Right cardiac atrium (tissue), 5 donors: ENCODE measurements at regions not wholly inside any gene's neighbourhood (a gene's known extent, or its start where the extent isn't known, plus 50 kb on each side); places are given as distances from the start of the nearest gene placed in this dataset.
"Not testable (repeated sequence)": the region's sequence is repeated elsewhere in the genome, so short reads cannot be mapped to it uniquely, and the experiment has no call there.

Source experiments
- ATAC-seq, 2 donors: fragments of 200-7000 bp; cut with Tn5 transposase; one replicate each; pipeline versions ENCODE4 v1.8.0 to v1.9.1; 2020; ENCODE audit warnings: moderate library complexity in 2 of 2, mild to moderate bottlenecking in 1 of 2
- DNase-seq, 3 donors: peaks; one replicate each; pipeline ENCODE4 v3.0.0-alpha.2; 2020
- H3K27ac ChIP-seq: one replicate; pipeline ENCODE4 v1.5.1; 2013; ENCODE audit warnings: mild to moderate bottlenecking, low read length, control low read depth, moderate library complexity
- H3K27me3 ChIP-seq: one replicate; pipeline ENCODE4 v1.6.1; 2013; ENCODE audit not compliant: control insufficient read depth, insufficient read depth
- H3K4me1 ChIP-seq: one replicate; pipeline ENCODE4 v1.6.1; 2013; ENCODE audit warnings: low read length; ENCODE audit not compliant: control insufficient read depth, insufficient read depth
- H3K4me3 ChIP-seq: one replicate; pipeline ENCODE4 v1.5.1; 2013; ENCODE audit warnings: low read length, control low read depth
- H3K9me3 ChIP-seq: one replicate; pipeline ENCODE4 v1.6.1; 2013; ENCODE audit warnings: low read length; ENCODE audit not compliant: control insufficient read depth
- WGBS: extraction: QIAGEN DNeasy Blood & Tissue Kit; methylation state at CpG from one replicate; pipeline ENCODE4 v1.1.7; 2013; 5-methylcytosine and 5-hydroxymethylcytosine counted together
- intact Hi-C, 4 donors: fragments of 100-400 bp; cut with DNase I; formaldehyde crosslinking; loops; one replicate each; pipeline versions ENCODE4 v1.11.0 to v1.14.0; 2022 to 2023
- donor health status: healthy with polysubstance abuse.
- donor health status: DM: no; HTN: yes; CAD: no.
- donor health status: DM: no; HTN: no; CAD: no.
- donor health status: DM: no; HTN: yes; CAD: no; lungs with severe emphysema.
- donor health status: DM: yes; HTN: yes; CAD: no.

DNA sequence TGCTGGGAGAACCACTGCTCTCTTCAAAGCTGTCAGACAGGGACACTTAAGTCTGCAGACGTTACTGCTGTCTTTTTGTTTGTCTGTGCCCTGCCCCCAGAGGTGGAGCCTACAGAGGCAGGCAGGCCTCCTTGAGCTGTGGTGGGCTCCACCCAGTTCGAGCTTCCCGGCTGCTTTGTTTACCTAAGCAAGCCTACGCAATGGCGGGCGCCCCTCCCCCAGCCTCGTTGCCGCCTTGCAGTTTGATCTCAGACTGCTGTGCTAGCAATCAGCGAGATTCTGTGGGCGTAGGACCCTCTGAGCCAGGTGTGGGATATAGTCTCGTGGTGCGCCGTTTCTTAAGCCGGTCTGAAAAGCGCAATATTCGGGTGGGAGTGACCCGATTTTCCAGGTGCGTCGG is 242.6 kb upstream of the DEPDC1 start:
- 64% methylated on average over 9 of the region's 19 CpGs for WGBS
- H3K27me3 ChIP-seq, H3K4me1 ChIP-seq, H3K27ac ChIP-seq, H3K4me3 ChIP-seq, DNase-seq, intact Hi-C loops, H3K9me3 ChIP-seq, ATAC-seq: not testable (repeated sequence)

GRCh38 chr1:68745011-68745410 is 248.1 kb upstream of the DEPDC1 start:
- Histone ChIP-seq H3K27ac (no peak overlapping the region), H3K9me3 (no peaks in the 10 kb centered on the region), H3K4me1 (no peaks in the 10 kb centered on the region), H3K4me3 (no peak overlapping the region), H3K27me3 (no peaks in the 10 kb centered on the region)
- DNase-seq: no peak
- no peak for ATAC-seq
- 39% methylated on average over 2 of the region's 2 CpGs for WGBS
- intact Hi-C loops: no loop called here

DNA sequence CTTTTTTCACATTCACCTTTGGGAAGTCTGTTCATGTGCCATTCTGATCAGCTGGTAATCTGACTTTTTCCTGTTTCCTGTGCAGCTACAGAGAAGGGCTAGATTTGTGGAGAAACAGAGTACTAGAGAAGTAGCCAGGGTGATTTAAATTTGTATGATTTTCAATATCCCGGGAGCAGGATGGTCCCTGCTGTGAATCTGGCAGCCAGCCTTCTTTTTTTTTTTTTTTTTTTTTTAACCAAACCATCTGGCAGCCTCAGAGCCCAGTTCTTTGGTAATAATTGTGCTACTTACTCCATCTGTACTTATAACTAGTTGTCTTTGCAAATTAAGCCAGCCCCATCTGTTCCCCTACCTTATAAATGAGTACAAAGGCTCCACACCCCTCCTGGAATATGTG is 248.6 kb upstream of the DEPDC1 start:
- no peak overlapping the region for H3K27ac ChIP-seq
- H3K4me1 ChIP-seq: no peaks in the 10 kb centered on the region
- H3K27me3 ChIP-seq: no peaks in the 10 kb centered on the region
- ATAC-seq (no peak), DNase-seq (no peak)
- 21% methylated on average over 1 of the region's 1 CpG for WGBS
- H3K4me3 ChIP-seq: no peak overlapping the region
- intact Hi-C loops: no loop called here
- H3K9me3 ChIP-seq: no peaks in the 10 kb centered on the region

DNA sequence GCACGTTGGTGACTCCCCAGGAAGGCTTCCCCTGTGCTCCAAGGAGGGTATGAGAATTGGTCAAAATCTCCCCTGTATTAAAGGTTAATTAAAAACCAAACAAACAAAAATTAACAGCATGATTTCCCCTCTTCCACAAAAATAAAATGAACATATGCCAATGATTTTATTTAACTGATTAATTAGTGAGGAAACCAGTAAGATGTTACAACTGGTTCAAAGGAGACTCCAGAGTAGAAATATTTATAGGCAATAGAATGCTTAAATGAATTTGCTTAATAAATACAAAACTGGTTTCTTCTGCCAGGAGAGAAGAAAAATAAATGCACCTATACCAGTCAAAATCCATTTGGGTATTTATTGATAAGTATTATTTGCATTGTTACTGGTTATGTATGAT is 249.5 kb upstream of the DEPDC1 start:
- WGBS: 81% methylated on average over 1 of the region's 1 CpG
- H3K9me3 ChIP-seq: no peaks in the 10 kb centered on the region
- DNase-seq (no peak), ATAC-seq (no peak)
- no peak overlapping the region for H3K4me3 ChIP-seq
- H3K4me1 ChIP-seq: no peaks in the 10 kb centered on the region
- intact Hi-C loops: no loop called here
- no peak overlapping the region for H3K27ac ChIP-seq
- no peaks in the 10 kb centered on the region for H3K27me3 ChIP-seq

DNA sequence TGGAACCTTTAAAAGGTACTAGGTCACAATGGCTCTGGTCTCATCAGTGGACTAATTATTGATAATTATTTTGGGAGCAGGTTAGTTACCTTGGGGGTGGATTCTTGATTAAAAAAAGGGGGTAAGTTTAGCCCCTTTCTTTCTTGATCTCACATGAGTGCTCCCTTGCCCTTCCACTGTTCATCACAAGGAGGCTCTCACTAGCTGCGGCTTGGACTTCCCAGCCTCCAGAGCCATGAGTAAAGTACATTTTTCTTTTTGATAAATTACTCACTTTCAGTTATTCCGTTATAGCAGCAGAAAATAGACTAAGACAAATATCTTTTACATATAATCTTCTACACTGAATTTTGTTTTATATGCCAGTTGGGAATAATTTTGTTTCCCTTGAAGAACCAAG is 254.8 kb upstream of the DEPDC1 start:
- Histone ChIP-seq H3K27me3 (no peaks in the 10 kb centered on the region), H3K4me1 (no peaks in the 10 kb centered on the region), H3K4me3 (no peak overlapping the region), H3K9me3 (no peaks in the 10 kb centered on the region), H3K27ac (no peak overlapping the region)
- DNase-seq (no peak), ATAC-seq (no peak)
- 75% methylated on average over 2 of the region's 2 CpGs for WGBS
- intact Hi-C loops: no loop called here

DNA sequence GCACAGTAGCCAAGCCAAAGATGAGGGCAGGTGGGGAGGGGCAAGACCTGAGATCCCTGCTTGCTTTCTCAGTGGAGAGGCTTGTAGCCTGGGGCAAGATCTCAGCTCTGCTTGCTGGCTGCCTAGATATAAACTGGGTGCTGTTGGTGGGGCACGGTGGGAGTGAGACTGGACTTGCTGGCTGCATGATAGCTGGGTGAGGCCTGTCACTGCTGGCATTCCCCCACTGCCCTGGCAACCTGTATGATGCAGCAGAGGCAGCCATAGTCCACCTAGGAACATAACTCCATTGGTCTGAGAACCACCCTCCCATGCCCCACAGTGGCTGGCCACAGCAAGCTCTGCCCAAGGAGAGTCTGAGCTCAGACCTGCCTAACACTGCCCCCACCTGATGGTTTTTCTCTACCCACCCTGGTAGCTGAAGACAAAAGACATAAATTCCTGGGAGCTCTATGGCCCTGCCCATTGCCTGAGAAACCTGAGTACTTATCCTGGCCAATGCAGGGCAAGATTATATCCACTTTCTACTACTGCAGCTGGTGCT is 261.9 kb upstream of the DEPDC1 start:
- DNase-seq (no peak), ATAC-seq (no peak)
- no peak overlapping the region for H3K27ac ChIP-seq
- H3K9me3 ChIP-seq: no peaks in the 10 kb centered on the region
- no peaks in the 10 kb centered on the region for H3K27me3 ChIP-seq
- H3K4me1 ChIP-seq: no peaks in the 10 kb centered on the region
- H3K4me3 ChIP-seq: no peak overlapping the region
- intact Hi-C loops: no loop called here
- WGBS: 79% methylated on average over 1 of the region's 1 CpG

DNA sequence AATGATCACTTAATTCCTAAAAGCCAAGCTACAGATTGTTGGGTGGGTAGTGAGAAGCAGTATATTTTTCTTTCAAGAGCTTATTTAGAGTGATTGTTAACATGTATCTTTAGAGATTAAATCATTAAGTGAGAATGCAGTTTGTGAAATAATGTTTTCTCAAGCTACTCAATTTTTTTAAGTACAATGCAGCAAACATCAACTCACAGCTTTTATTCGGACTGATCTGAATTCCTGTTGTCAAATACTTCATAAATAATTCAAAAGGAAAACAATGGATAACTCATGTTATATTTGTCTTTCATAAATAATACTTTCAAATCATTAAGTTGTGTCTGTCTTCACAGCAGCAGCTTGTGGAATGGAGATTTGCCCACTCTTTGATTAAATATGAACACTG is 271.1 kb upstream of the DEPDC1 start:
- Histone ChIP-seq H3K27ac (no peak overlapping the region), H3K4me1 (no peaks in the 10 kb centered on the region), H3K9me3 (no peaks in the 10 kb centered on the region), H3K27me3 (no peaks in the 10 kb centered on the region), H3K4me3 (no peak overlapping the region)
- intact Hi-C loops: no loop called here
- no peak for ATAC-seq
- no peak for DNase-seq
- WGBS: 70% methylated on average over 1 of the region's 1 CpG

- Histone ChIP-seq H3K27ac (no peak overlapping the region), H3K4me3 (no peak overlapping the region), H3K27me3 (no peaks in the 10 kb centered on the region), H3K9me3 (no peaks in the 10 kb centered on the region), H3K4me1 (no peaks in the 10 kb centered on the region)
- ATAC-seq (no peak), DNase-seq (no peak)
- intact Hi-C loops: no loop called here
- 85% methylated on average over 3 of the region's 3 CpGs for WGBS
These were observed 273.9 kb upstream of the DEPDC1 start for GRCh38 chr1:68770817-68771216.

DNA sequence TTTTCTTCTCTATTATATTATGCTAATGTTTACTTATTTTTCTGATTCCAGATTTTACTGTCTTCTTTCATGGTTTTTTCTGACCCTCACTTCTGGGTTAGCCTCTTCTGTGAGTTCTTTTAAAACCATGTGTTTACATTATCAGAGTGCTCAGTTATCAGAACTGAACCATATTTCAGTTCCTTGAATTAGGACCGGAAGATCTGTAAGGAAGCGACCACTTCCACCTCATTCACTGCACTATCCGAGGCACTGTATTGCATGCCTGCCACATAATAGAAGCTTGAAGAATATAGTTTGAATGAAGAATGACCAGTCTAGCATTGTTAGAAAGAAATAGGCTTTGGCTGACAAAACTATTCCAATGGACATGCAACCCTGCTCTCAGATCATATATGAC is 281.0 kb upstream of the DEPDC1 start:
- Histone ChIP-seq H3K4me1 (no peaks in the 10 kb centered on the region), H3K27ac (no peak overlapping the region), H3K9me3 (no peaks in the 10 kb centered on the region), H3K4me3 (no peak overlapping the region), H3K27me3 (no peaks in the 10 kb centered on the region)
- DNase-seq (no peak), ATAC-seq (no peak)
- WGBS: 41% methylated on average over 3 of the region's 3 CpGs
- intact Hi-C loops: no loop called here

DNA sequence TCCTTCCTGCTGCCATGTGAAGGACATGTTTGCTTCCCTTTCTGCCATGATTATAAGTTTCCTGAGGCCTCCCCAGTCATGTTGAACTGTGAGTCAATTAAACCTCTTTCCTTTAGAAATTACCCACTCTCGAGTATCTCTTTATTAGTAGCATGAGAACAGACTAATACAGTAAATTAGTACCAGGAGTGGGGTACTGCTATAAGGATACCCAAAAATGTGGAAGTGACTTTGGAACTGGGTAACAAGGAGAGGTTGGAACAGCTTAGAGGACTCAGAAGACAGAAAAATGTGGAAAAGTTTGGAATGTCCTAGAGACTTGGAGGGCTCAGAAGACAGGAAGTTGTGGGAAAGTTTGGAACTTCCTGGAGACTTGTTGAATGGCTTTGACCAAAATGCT is 283.0 kb upstream of the DEPDC1 start:
- intact Hi-C loops, H3K27ac ChIP-seq, DNase-seq, H3K9me3 ChIP-seq, H3K27me3 ChIP-seq, H3K4me3 ChIP-seq, H3K4me1 ChIP-seq, ATAC-seq: not testable (repeated sequence)
- 84% methylated on average over 1 of the region's 1 CpG for WGBS

- Histone ChIP-seq H3K4me3 (no peak overlapping the region), H3K27me3 (no peaks in the 10 kb centered on the region), H3K4me1 (no peaks in the 10 kb centered on the region), H3K9me3 (no peaks in the 10 kb centered on the region), H3K27ac (no peak overlapping the region)
- 57% methylated on average over 5 of the region's 5 CpGs for WGBS
- intact Hi-C loops: no loop called here
- ATAC-seq (no peak), DNase-seq (no peak)
These were observed 284.0 kb upstream of the DEPDC1 start for GRCh38 chr1:68780919-68781318.

DNA sequence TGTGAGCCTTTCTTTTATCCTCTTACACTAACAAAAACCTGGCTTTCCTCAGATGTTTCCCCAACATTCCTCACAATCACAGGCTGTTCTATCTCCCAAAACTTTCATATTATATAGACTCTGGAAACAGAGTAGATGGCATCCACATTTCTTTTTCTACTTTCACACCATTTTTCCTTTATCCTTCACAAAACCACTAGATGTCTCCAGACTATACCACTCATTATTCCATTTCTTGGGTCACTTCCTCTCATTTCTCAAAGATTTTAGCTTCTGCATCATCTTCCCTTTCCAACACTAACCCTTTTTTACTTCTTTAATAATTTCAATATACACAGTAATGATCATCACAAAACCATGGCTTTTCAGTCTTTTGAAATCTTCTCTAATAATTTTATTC is 286.0 kb upstream of the DEPDC1 start:
- Histone ChIP-seq H3K4me3 (no peak overlapping the region), H3K27ac (no peak overlapping the region), H3K9me3 (no peaks in the 10 kb centered on the region), H3K4me1 (no peaks in the 10 kb centered on the region), H3K27me3 (no peaks in the 10 kb centered on the region)
- ATAC-seq (no peak), DNase-seq (no peak)
- intact Hi-C loops: no loop called here
